ENCODE measurements at regions not wholly inside any gene's neighbourhood (a gene's known extent, or its start where the extent isn't known, plus 50 kb on each side); places are given as distances from the start of the nearest gene placed in this dataset.

DNA sequence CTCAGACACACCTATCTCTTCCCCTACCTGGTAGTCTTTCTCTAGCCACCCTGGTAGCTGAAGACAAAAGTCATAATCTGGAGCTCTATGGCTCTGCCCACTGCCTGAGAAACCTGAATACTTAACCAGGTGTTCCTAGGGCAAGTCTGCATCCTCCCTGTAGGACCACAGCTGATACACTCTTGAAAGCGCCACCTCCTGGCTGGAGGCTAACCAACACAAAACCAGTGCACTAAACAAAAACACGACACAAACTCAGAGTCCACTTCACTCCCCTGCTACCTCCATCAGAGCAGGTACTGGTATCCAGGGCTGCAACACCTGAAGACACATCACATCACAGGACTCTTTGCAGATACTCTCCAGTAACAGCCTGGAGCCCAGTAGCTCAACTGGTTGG is 84.6 kb upstream of the ANXA1 start (continued):
- TF ChIP-seq ARID4B (CRISPR knock-in tag; IDR thresholded peaks at IDR 0.05; ENCODE audit: borderline replicate concordance), result no peak
- no peak for TF ChIP-seq USF2 (CRISPR knock-in tag; IDR thresholded peaks at IDR 0.05)
- TF ChIP-seq ESRRA (CRISPR knock-in tag; IDR thresholded peaks at IDR 0.05; ENCODE audit: borderline replicate concordance), result no peak

DNA sequence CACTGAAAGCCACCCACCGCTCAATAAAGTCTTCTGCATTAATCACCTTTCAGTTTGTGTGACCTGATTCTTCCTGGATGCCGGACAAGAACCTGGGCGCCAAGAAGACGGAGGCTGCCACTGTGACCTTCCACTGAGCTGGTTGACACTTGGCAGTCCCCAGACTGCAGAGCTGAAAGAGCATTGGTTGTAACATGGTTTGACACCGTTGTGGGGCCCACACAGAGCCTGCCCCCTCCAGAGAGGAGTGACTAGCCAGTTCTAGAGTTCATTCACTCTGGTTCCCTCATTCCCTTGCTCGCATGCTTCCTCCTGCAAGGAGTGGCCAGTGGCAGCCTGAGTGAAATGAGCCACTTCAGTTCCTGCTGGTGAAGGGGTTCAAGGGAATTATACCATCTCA is 86.2 kb upstream of the ANXA1 start:
- Mint-ChIP-seq H3K27ac (no peak overlapping the region), H3K36me3 (no peaks in the 10 kb centered on the region)
- CTCF ChIA-PET, result no interaction called here

DNA sequence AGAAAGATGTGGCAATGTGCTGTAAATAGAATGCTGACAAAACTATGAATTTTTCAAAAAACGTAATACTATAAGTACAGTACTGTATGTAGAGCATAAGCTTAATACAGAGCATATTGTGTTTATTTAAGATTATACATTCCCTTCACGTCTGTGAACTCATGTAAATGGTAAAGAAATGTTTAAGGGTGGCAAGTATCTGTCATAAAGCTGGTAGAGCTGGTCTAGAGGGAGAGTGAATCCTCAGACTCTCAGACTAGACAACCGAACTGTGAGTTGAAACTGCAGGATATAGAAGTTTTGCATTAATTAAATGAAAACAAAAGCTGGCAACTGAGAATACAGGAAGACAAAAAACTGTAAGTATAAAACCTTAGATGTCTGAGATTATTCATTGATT is 87.3 kb upstream of the ANXA1 start:
- Mint-ChIP-seq H3K27me3 (ENCODE audit: low read depth) (no peaks in the 10 kb centered on the region), H3K9me3 (peaks cover 15% of the 10 kb centered on the region), H3K4me1 (peaks cover 12% of the 10 kb centered on the region), H3K27ac (no peak overlapping the region), H3K4me3 (no peak overlapping the region), H3K36me3 (no peaks in the 10 kb centered on the region)
- no peak for ATAC-seq
- POLR2A ChIA-PET, result no interaction called here
- DNase-seq (ENCODE audit: low spot score), result no peak
- CTCF ChIA-PET, result no interaction called here
- TF ChIP-seq, protein P1, sequence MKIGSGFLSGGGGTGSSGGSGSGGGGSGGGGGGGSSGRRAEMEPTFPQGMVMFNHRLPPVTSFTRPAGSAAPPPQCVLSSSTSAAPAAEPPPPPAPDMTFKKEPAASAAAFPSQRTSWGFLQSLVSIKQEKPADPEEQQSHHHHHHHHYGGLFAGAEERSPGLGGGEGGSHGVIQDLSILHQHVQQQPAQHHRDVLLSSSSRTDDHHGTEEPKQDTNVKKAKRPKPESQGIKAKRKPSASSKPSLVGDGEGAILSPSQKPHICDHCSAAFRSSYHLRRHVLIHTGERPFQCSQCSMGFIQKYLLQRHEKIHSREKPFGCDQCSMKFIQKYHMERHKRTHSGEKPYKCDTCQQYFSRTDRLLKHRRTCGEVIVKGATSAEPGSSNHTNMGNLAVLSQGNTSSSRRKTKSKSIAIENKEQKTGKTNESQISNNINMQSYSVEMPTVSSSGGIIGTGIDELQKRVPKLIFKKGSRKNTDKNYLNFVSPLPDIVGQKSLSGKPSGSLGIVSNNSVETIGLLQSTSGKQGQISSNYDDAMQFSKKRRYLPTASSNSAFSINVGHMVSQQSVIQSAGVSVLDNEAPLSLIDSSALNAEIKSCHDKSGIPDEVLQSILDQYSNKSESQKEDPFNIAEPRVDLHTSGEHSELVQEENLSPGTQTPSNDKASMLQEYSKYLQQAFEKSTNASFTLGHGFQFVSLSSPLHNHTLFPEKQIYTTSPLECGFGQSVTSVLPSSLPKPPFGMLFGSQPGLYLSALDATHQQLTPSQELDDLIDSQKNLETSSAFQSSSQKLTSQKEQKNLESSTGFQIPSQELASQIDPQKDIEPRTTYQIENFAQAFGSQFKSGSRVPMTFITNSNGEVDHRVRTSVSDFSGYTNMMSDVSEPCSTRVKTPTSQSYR (CRISPR knock-in tag; IDR thresholded peaks at IDR 0.05), result no peak
- TF ChIP-seq JAZF1 (CRISPR knock-in tag; IDR thresholded peaks at IDR 0.05), result no peak
- TF ChIP-seq USF2 (CRISPR knock-in tag; IDR thresholded peaks at IDR 0.05), result no peak
- no peak for TF ChIP-seq HMGA2 (CRISPR knock-in tag; IDR thresholded peaks at IDR 0.05)
- no peak for TF ChIP-seq FOXK1 (CRISPR knock-in tag; IDR thresholded peaks at IDR 0.05)
- TF ChIP-seq TEAD4 (CRISPR knock-in tag; IDR thresholded peaks at IDR 0.05), result no peak
- no peak for TF ChIP-seq NFATC4 (CRISPR knock-in tag; IDR thresholded peaks at IDR 0.05)
- TF ChIP-seq CREB1 (CRISPR knock-in tag; IDR thresholded peaks at IDR 0.05), result no peak
- no peak for TF ChIP-seq PREB (CRISPR knock-in tag; IDR thresholded peaks at IDR 0.05; ENCODE audit: borderline replicate concordance)
- no peak for TF ChIP-seq SMAD3 (CRISPR knock-in tag; IDR thresholded peaks at IDR 0.05; ENCODE audit: borderline replicate concordance)
- TF ChIP-seq ZNF396 (CRISPR knock-in tag; IDR thresholded peaks at IDR 0.05; ENCODE audit: borderline replicate concordance), result no peak
- no peak for TF ChIP-seq ZNF232 (CRISPR knock-in tag; IDR thresholded peaks at IDR 0.05)

More for the DNA sequence above, 86.2 kb upstream of the ANXA1 start:
- Mint-ChIP-seq H3K27me3 (ENCODE audit: low read depth) (no peaks in the 10 kb centered on the region), H3K4me3 (no peak overlapping the region), H3K9me3 (peaks cover 15% of the 10 kb centered on the region), H3K4me1 (peaks cover 5% of the 10 kb centered on the region)
- ATAC-seq, result no peak
- POLR2A ChIA-PET, result no interaction called here
- TF ChIP-seq, protein P2, sequence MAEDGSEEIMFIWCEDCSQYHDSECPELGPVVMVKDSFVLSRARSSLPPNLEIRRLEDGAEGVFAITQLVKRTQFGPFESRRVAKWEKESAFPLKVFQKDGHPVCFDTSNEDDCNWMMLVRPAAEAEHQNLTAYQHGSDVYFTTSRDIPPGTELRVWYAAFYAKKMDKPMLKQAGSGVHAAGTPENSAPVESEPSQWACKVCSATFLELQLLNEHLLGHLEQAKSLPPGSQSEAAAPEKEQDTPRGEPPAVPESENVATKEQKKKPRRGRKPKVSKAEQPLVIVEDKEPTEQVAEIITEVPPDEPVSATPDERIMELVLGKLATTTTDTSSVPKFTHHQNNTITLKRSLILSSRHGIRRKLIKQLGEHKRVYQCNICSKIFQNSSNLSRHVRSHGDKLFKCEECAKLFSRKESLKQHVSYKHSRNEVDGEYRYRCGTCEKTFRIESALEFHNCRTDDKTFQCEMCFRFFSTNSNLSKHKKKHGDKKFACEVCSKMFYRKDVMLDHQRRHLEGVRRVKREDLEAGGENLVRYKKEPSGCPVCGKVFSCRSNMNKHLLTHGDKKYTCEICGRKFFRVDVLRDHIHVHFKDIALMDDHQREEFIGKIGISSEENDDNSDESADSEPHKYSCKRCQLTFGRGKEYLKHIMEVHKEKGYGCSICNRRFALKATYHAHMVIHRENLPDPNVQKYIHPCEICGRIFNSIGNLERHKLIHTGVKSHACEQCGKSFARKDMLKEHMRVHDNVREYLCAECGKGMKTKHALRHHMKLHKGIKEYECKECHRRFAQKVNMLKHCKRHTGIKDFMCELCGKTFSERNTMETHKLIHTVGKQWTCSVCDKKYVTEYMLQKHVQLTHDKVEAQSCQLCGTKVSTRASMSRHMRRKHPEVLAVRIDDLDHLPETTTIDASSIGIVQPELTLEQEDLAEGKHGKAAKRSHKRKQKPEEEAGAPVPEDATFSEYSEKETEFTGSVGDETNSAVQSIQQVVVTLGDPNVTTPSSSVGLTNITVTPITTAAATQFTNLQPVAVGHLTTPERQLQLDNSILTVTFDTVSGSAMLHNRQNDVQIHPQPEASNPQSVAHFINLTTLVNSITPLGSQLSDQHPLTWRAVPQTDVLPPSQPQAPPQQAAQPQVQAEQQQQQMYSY (CRISPR knock-in tag; IDR thresholded peaks at IDR 0.05), result no peak
- TF ChIP-seq GTF2I (CRISPR knock-in tag; conservative IDR thresholded peaks at IDR 0.05), result no peak
- no peak for DNase-seq (ENCODE audit: low spot score)

All from WTC11 (cell line).